Central memory CD4-positive, alpha-beta T cell (primary cell): ENCODE measurements at regions not wholly inside any gene's neighbourhood (a gene's known extent, or its start where the extent isn't known, plus 50 kb on each side); places are given as distances from the start of the nearest gene placed in this dataset.
"Not testable (repeated sequence)": the region's sequence is repeated elsewhere in the genome, so short reads cannot be mapped to it uniquely, and the experiment has no call there.

Experiments
- DNase-seq: peaks from one replicate; pipeline ENCODE4 v3.0.0; 2022

GRCh38 chr15:35934383-35935049 is 388.6 kb upstream of the DPH6 start:
- DNase-seq: no peak

- DNase-seq: no peak
Observed at GRCh38 chr15:35936284-35936683, 390.3 kb upstream of the DPH6 start.

- DNase-seq: no peak
Observed at GRCh38 chr15:35937380-35937779, 391.4 kb upstream of the DPH6 start.

- no peak for DNase-seq
Observed at GRCh38 chr15:35944945-35945585, 399.1 kb upstream of the DPH6 start.

- DNase-seq: no peak
Observed at GRCh38 chr15:35953424-35953823, 407.5 kb upstream of the DPH6 start.

GRCh38 chr15:35956056-35956455 is 410.1 kb upstream of the DPH6 start:
- DNase-seq: no peak

- DNase-seq: no peak
Observed at GRCh38 chr15:35958021-35958420, 412.1 kb upstream of the DPH6 start.

- DNase-seq: no peak
Observed at GRCh38 chr15:35958975-35959374, 413.0 kb upstream of the DPH6 start.

- no peak for DNase-seq
Observed at GRCh38 chr15:35963326-35963725, 417.4 kb upstream of the DPH6 start.

- no peak for DNase-seq
Observed at GRCh38 chr15:35966781-35967180, 420.8 kb upstream of the DPH6 start.

GRCh38 chr15:35967968-35968367 is 422.0 kb upstream of the DPH6 start:
- not testable (repeated sequence) for DNase-seq

GRCh38 chr15:35973029-35973428 is 427.1 kb upstream of the DPH6 start:
- no peak for DNase-seq

GRCh38 chr15:35974052-35974451 is 428.1 kb upstream of the DPH6 start:
- DNase-seq: no peak

- no peak for DNase-seq
Observed at GRCh38 chr15:35975941-35976340, 430.0 kb upstream of the DPH6 start.

- DNase-seq: no peak
Observed at GRCh38 chr15:35979608-35980007, 433.6 kb upstream of the DPH6 start.

- no peak for DNase-seq
Observed at GRCh38 chr15:35980719-35981118, 434.8 kb upstream of the DPH6 start.

- no peak for DNase-seq
Observed at GRCh38 chr15:35986191-35986721, 440.3 kb upstream of the DPH6 start.

GRCh38 chr15:35987056-35987455 is 441.1 kb upstream of the DPH6 start:
- no peak for DNase-seq

GRCh38 chr15:35991386-35991785 is 445.4 kb upstream of the DPH6 start:
- no peak for DNase-seq

GRCh38 chr15:35992791-35993190 is 446.8 kb upstream of the DPH6 start:
- DNase-seq: no peak

GRCh38 chr15:35993196-35993595 is 447.2 kb upstream of the DPH6 start:
- DNase-seq: no peak

GRCh38 chr15:35994876-35995275 is 448.9 kb upstream of the DPH6 start:
- no peak for DNase-seq

GRCh38 chr15:35998663-35999602 is 453.0 kb upstream of the DPH6 start:
- DNase-seq: no peak
